ENCODE measurements at regions not wholly inside any gene's neighbourhood (a gene's known extent, or its start where the extent isn't known, plus 50 kb on each side); places are given as distances from the start of the nearest gene placed in this dataset.

GRCh38 chr5:68362331-68362730 lies 146.8 kb downstream of the PIK3R1 start:
- Histone ChIP-seq H3K27ac (no peak overlapping the region), H3K27me3 (ENCODE audit: low read depth) (no peaks in the 10 kb centered on the region), H3K36me3 (no peaks in the 10 kb centered on the region), H3K4me3 (no peak overlapping the region), H3K4me1 (no peaks in the 10 kb centered on the region), H3K9me3 (peaks cover 3% of the 10 kb centered on the region)
- DNase-seq (no peak), ATAC-seq (no peak)
- no peak for TF ChIP-seq CTCF (IDR thresholded peaks at IDR 0.05)
- intact Hi-C loops (cut with DNase I), result no loop called here

GRCh38 chr5:68365889-68366288 lies 150.3 kb downstream of the PIK3R1 start:
- Histone ChIP-seq H3K9me3 (peaks cover 3% of the 10 kb centered on the region), H3K27me3 (ENCODE audit: low read depth) (no peaks in the 10 kb centered on the region), H3K4me1 (no peaks in the 10 kb centered on the region), H3K27ac (no peak overlapping the region), H3K4me3 (no peak overlapping the region), H3K36me3 (no peaks in the 10 kb centered on the region)
- ATAC-seq, result no peak
- no peak for DNase-seq
- TF ChIP-seq CTCF (IDR thresholded peaks at IDR 0.05), result no peak
- intact Hi-C loops (cut with DNase I), result no loop called here

GRCh38 chr5:68367287-68367686 lies 151.7 kb downstream of the PIK3R1 start:
- no peak for TF ChIP-seq CTCF (IDR thresholded peaks at IDR 0.05)
- no peak overlapping the region for H3K4me3 ChIP-seq

DNA sequence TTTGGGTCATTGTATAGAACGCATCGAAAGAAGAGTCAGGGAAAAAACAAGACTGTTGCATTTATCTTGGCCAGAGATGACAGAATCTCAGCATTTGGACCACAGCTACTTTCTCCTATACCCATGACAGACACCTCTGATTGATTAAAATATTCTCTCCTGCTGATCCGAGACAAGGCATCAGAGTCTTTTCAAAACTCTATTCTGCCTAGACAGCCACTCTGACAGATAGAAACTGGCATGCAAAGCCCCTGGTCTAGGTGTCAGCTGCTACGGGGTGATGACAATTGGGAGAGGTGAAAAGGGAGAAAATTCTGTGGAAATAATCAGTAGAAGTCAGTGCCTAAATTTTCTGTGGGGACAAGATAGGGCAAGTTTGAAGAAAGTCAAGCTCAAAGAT lies 152.2 kb downstream of the PIK3R1 start:
- Histone ChIP-seq H3K4me3 (no peak overlapping the region), H3K27me3 (ENCODE audit: low read depth) (no peaks in the 10 kb centered on the region), H3K4me1 (no peaks in the 10 kb centered on the region), H3K9me3 (peaks cover 3% of the 10 kb centered on the region), H3K27ac (no peak overlapping the region), H3K36me3 (no peaks in the 10 kb centered on the region)
- intact Hi-C loops (cut with DNase I), result no loop called here
- no peak for ATAC-seq
- DNase-seq, result no peak
- TF ChIP-seq CTCF (IDR thresholded peaks at IDR 0.05), result no peak

More at GRCh38 chr5:68367287-68367686, 151.7 kb downstream of the PIK3R1 start:
- Histone ChIP-seq H3K27me3 (ENCODE audit: low read depth) (no peaks in the 10 kb centered on the region), H3K36me3 (no peaks in the 10 kb centered on the region), H3K27ac (no peak overlapping the region), H3K4me1 (no peaks in the 10 kb centered on the region), H3K9me3 (peaks cover 3% of the 10 kb centered on the region)
- no peak for DNase-seq
- intact Hi-C loops (cut with DNase I), result no loop called here
- no peak for ATAC-seq

GRCh38 chr5:68368311-68369022 lies 152.9 kb downstream of the PIK3R1 start:
- no peak for DNase-seq
- no peaks in the 10 kb centered on the region for H3K36me3 ChIP-seq
- intact Hi-C loops (cut with DNase I), result no loop called here
- TF ChIP-seq CTCF (IDR thresholded peaks at IDR 0.05), result no peak
- no peaks in the 10 kb centered on the region for H3K27me3 ChIP-seq (ENCODE audit: low read depth)
- H3K4me1 ChIP-seq, result no peaks in the 10 kb centered on the region
- no peak for ATAC-seq
- no peak overlapping the region for H3K27ac ChIP-seq
- no peak overlapping the region for H3K4me3 ChIP-seq
- no peaks in the 10 kb centered on the region for H3K9me3 ChIP-seq

Measured in lower lobe of right lung (tissue), 2 donors.